ENCODE measurements at regions not wholly inside any gene's neighbourhood (a gene's known extent, or its start where the extent isn't known, plus 50 kb on each side); places are given as distances from the start of the nearest gene placed in this dataset.
A peak's percentile ranks its signal among the peaks of the same experiment; 100 is the strongest.

DNA sequence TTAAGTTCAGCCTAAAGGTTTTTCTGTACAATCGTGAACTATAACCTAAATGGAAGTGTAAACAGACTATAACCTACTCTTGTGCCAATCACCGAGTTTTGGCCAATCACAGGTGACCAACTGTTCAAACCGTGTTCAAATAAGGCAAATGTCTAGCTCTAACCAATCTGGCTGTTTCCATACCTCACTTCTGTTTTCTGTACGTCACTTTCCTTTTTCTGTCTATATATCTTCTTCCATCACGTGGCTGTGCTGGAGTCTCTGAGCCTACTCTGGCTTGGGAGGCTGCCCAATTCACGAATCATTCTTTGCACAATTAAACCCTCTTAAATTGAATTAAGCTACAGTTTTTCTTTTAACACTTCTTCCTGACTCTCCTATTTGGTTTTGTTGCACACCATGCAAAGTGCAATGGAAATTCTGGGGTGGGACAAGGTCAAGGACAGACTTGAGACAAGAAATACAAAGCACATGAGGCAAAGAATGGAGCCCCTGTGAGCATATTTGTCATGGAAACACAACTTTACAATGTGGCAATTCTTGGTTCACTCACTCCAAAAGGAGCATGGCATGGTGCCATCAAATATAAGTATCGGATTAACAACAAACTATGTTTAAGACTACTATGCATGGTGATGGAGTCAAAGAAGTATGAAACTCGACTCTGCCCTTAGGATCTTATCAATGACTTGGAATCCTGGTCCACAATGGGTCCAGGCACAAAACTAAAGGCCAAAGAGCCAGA, 115.7 kb upstream of the FAM9B start:
- DNase-seq, result no peak
- peaks cover 0 to 14% (median 10%) of the 10 kb centered on the region in 3 donors for H3K4me1 Mint-ChIP-seq
- no peak overlapping the region for H3K27ac ChIP-seq (ENCODE audit: low read length)
- no peak overlapping the region for H3K4me3 Mint-ChIP-seq
- CTCF ChIA-PET, result no interaction called here
- H3K27me3 ChIP-seq (replicated peaks in 1 of 2; ENCODE audit: control insufficient read depth in 2 of 2, extremely low read depth in 1 of 2, insufficient read depth in 2 of 2, low read length in 1 of 2), result no peaks in the 10 kb centered on the region
- no peak for ATAC-seq (replicated peaks in 1 of 4)
- no peaks in the 10 kb centered on the region for H3K4me1 ChIP-seq (ENCODE audit: control insufficient read depth in 1 of 2, extremely low read depth in 1 of 2, insufficient read depth in 2 of 2, low read length in 2 of 2)
- no peak overlapping the region for H3K27ac Mint-ChIP-seq
- H3K27me3 Mint-ChIP-seq, result peaks cover 0 to 15% of the 10 kb centered on the region in 2 donors
- peaks cover 0 to 4% (median 4%) of the 10 kb centered on the region in 3 donors for H3K9me3 Mint-ChIP-seq
- H3K4me3 ChIP-seq (ENCODE audit: control insufficient read depth in 1 of 2, extremely low read depth in 1 of 2, low read length in 1 of 2), result no peak overlapping the region
- WGBS (ENCODE audit: insufficient coverage), result 93% methylated on average over 2 of the region's 8 CpGs
- H3K9me3 ChIP-seq, result no peaks in the 10 kb centered on the region
- no peaks in the 10 kb centered on the region for H3K36me3 Mint-ChIP-seq
- H3K36me3 ChIP-seq (ENCODE audit: control insufficient read depth in 2 of 2, extremely low read depth in 1 of 2, insufficient read depth in 1 of 2, low read length in 1 of 2), result no peaks in the 10 kb centered on the region
- POLR2A ChIA-PET, result no interaction called here

DNA sequence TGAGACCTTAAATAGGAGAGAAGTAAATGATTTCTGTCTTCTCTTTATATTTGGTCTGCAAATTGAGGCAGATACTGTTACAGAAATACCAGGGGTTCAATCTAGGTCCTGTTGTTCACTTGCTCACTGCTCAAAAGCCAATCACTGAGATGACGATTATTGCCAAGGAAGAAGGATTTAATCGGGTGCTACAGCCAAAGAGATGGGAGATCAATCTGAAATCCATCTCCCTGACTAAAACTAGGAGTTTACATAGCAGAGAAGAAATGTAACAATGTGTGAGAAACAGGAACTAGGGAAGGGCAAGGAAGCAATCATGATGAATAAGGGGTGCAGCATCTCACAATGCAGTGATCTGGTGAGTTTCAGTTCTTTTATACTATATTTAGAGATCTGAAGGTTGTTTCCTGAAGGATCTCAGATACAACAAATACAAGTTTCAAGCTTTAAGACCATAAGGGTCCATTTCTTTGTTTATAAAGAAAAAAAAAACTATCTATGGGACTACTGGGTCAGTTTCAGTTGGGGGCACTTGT, 117.9 kb upstream of the FAM9B start:
- Mint-ChIP-seq H3K36me3 (no peaks in the 10 kb centered on the region), H3K4me1 (peaks cover 0 to 14% (median 10%) of the 10 kb centered on the region in 3 donors), H3K27ac (no peak overlapping the region), H3K4me3 (no peak overlapping the region), H3K9me3 (peaks cover 2 to 9% (median 8%) of the 10 kb centered on the region in 3 donors), H3K27me3 (peaks cover 0 to 4% of the 10 kb centered on the region in 2 donors)
- H3K9me3 ChIP-seq, result no peaks in the 10 kb centered on the region
- DNase-seq, result no peak
- ChIA-PET POLR2A (no interaction called here), CTCF (no interaction called here)
- H3K4me1 ChIP-seq (ENCODE audit: control insufficient read depth in 1 of 2, extremely low read depth in 1 of 2, insufficient read depth in 2 of 2, low read length in 2 of 2), result no peaks in the 10 kb centered on the region
- no peak overlapping the region for H3K4me3 ChIP-seq (ENCODE audit: control insufficient read depth in 1 of 2, extremely low read depth in 1 of 2, low read length in 1 of 2)
- no peaks in the 10 kb centered on the region for H3K36me3 ChIP-seq (ENCODE audit: control insufficient read depth in 2 of 2, extremely low read depth in 1 of 2, insufficient read depth in 1 of 2, low read length in 1 of 2)
- ATAC-seq (replicated peaks in 1 of 4), result no peak
- WGBS (ENCODE audit: insufficient coverage), result no CpG with 5 or more reads among the region's 2 CpGs
- H3K27me3 ChIP-seq (replicated peaks in 1 of 2; ENCODE audit: control insufficient read depth in 2 of 2, extremely low read depth in 1 of 2, insufficient read depth in 2 of 2, low read length in 1 of 2), result no peaks in the 10 kb centered on the region
- H3K27ac ChIP-seq (ENCODE audit: low read length), result no peak overlapping the region

- POLR2A ChIA-PET, result no interaction called here
- Mint-ChIP-seq H3K4me3 (no peak overlapping the region), H3K9me3 (peaks cover 2 to 9% (median 8%) of the 10 kb centered on the region in 3 donors), H3K4me1 (peaks cover 0 to 14% (median 10%) of the 10 kb centered on the region in 3 donors), H3K27ac (peak overlapping the region in 1 of 2 donors; percentile 24), H3K36me3 (no peaks in the 10 kb centered on the region), H3K27me3 (peaks cover 0 to 7% of the 10 kb centered on the region in 2 donors)
- no peaks in the 10 kb centered on the region for H3K4me1 ChIP-seq (ENCODE audit: control insufficient read depth in 1 of 2, extremely low read depth in 1 of 2, insufficient read depth in 2 of 2, low read length in 2 of 2)
- WGBS (ENCODE audit: insufficient coverage), result no CpG with 5 or more reads among the region's 1 CpG
- DNase-seq, result no peak
- CTCF ChIA-PET, result no interaction called here
- H3K4me3 ChIP-seq (ENCODE audit: control insufficient read depth in 1 of 2, extremely low read depth in 1 of 2, low read length in 1 of 2), result no peak overlapping the region
- H3K9me3 ChIP-seq, result no peaks in the 10 kb centered on the region
- no peak overlapping the region for H3K27ac ChIP-seq (ENCODE audit: low read length)
- ATAC-seq (replicated peaks in 1 of 4), result peak in 1 of 4 experiments; percentile 40
- no peaks in the 10 kb centered on the region for H3K36me3 ChIP-seq (ENCODE audit: control insufficient read depth in 2 of 2, extremely low read depth in 1 of 2, insufficient read depth in 1 of 2, low read length in 1 of 2)
- no peaks in the 10 kb centered on the region for H3K27me3 ChIP-seq (replicated peaks in 1 of 2; ENCODE audit: control insufficient read depth in 2 of 2, extremely low read depth in 1 of 2, insufficient read depth in 2 of 2, low read length in 1 of 2)
Measured at GRCh38 chrX:9153300-9153699, 119.4 kb upstream of the FAM9B start.

DNA sequence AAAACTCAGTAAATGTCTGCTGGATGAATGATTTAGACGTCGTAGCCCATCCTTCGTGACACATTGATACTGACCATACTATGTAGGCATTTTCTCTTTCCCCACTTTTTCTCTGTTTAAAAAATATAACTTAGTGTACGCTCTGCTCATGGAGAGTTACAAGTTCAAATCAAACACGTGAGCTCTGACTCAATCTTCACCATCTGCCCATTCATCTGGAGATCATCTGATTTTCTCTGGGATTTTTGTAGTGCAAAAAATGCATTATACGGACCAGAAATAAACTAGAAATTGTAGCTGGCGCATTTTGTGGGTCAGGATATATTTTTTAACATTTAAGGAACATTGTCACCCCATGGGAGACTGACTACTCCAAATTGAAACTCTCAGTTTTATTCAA, 124.7 kb upstream of the FAM9B start:
- POLR2A ChIA-PET, result no interaction called here
- H3K9me3 ChIP-seq, result no peaks in the 10 kb centered on the region

GRCh38 chrX:9160698-9161329, 126.9 kb upstream of the FAM9B start:
- Histone ChIP-seq H3K27me3 (replicated peaks in 1 of 2; ENCODE audit: control insufficient read depth in 2 of 2, extremely low read depth in 1 of 2, insufficient read depth in 2 of 2, low read length in 1 of 2) (no peaks in the 10 kb centered on the region), H3K27ac (ENCODE audit: low read length) (no peak overlapping the region), H3K36me3 (ENCODE audit: control insufficient read depth in 2 of 2, extremely low read depth in 1 of 2, insufficient read depth in 1 of 2, low read length in 1 of 2) (no peaks in the 10 kb centered on the region), H3K4me3 (ENCODE audit: control insufficient read depth in 1 of 2, extremely low read depth in 1 of 2, low read length in 1 of 2) (no peak overlapping the region), H3K9me3 (no peaks in the 10 kb centered on the region), H3K4me1 (ENCODE audit: control insufficient read depth in 1 of 2, extremely low read depth in 1 of 2, insufficient read depth in 2 of 2, low read length in 2 of 2) (no peaks in the 10 kb centered on the region)
- H3K27me3 Mint-ChIP-seq, result peaks cover 0 to 12% of the 10 kb centered on the region in 2 donors
- H3K9me3 Mint-ChIP-seq, result peaks cover 0 to 4% (median 0%) of the 10 kb centered on the region in 3 donors
- WGBS (ENCODE audit: insufficient coverage), result no CpG with 5 or more reads among the region's 4 CpGs
- H3K4me1 Mint-ChIP-seq, result peaks cover 20 to 34% (median 23%) of the 10 kb centered on the region in 3 donors
- H3K36me3 Mint-ChIP-seq, result no peaks in the 10 kb centered on the region
- H3K4me3 Mint-ChIP-seq, result no peak overlapping the region
- no peak for ATAC-seq (replicated peaks in 1 of 4)
- ChIA-PET CTCF (no interaction called here), POLR2A (no interaction called here)
- peak overlapping the region in 1 of 2 donors; percentile 43 for H3K27ac Mint-ChIP-seq
- DNase-seq, result no peak

More for the DNA sequence above, 124.7 kb upstream of the FAM9B start:
- no peaks in the 10 kb centered on the region for H3K4me1 ChIP-seq (ENCODE audit: control insufficient read depth in 1 of 2, extremely low read depth in 1 of 2, insufficient read depth in 2 of 2, low read length in 2 of 2)
- CTCF ChIA-PET, result no interaction called here
- H3K27ac ChIP-seq (ENCODE audit: low read length), result no peak overlapping the region
- Mint-ChIP-seq H3K9me3 (peaks cover 2 to 9% (median 4%) of the 10 kb centered on the region in 3 donors), H3K4me1 (peaks cover 4 to 22% (median 10%) of the 10 kb centered on the region in 3 donors), H3K36me3 (no peaks in the 10 kb centered on the region), H3K27me3 (peaks cover 0 to 12% of the 10 kb centered on the region in 2 donors), H3K4me3 (no peak overlapping the region), H3K27ac (no peak overlapping the region)
- no peaks in the 10 kb centered on the region for H3K27me3 ChIP-seq (replicated peaks in 1 of 2; ENCODE audit: control insufficient read depth in 2 of 2, extremely low read depth in 1 of 2, insufficient read depth in 2 of 2, low read length in 1 of 2)
- ATAC-seq (replicated peaks in 1 of 4), result no peak
- DNase-seq, result no peak
- no peaks in the 10 kb centered on the region for H3K36me3 ChIP-seq (ENCODE audit: control insufficient read depth in 2 of 2, extremely low read depth in 1 of 2, insufficient read depth in 1 of 2, low read length in 1 of 2)
- 94% methylated on average over 3 of the region's 7 CpGs for WGBS (ENCODE audit: insufficient coverage)
- H3K4me3 ChIP-seq (ENCODE audit: control insufficient read depth in 1 of 2, extremely low read depth in 1 of 2, low read length in 1 of 2), result no peak overlapping the region

- no peaks in the 10 kb centered on the region for H3K36me3 ChIP-seq (ENCODE audit: control insufficient read depth in 2 of 2, extremely low read depth in 1 of 2, insufficient read depth in 1 of 2, low read length in 1 of 2)
- Mint-ChIP-seq H3K27me3 (peaks cover 0 to 12% of the 10 kb centered on the region in 2 donors), H3K36me3 (no peaks in the 10 kb centered on the region), H3K9me3 (peaks cover 2 to 4% (median 2%) of the 10 kb centered on the region in 3 donors), H3K4me3 (no peak overlapping the region), H3K27ac (no peak overlapping the region), H3K4me1 (peaks cover 24 to 43% (median 31%) of the 10 kb centered on the region in 3 donors)
- H3K9me3 ChIP-seq, result no peaks in the 10 kb centered on the region
- ATAC-seq (replicated peaks in 1 of 4), result no peak
- no peaks in the 10 kb centered on the region for H3K27me3 ChIP-seq (replicated peaks in 1 of 2; ENCODE audit: control insufficient read depth in 2 of 2, extremely low read depth in 1 of 2, insufficient read depth in 2 of 2, low read length in 1 of 2)
- ChIA-PET POLR2A (no interaction called here), CTCF (no interaction called here)
- no peak overlapping the region for H3K27ac ChIP-seq (ENCODE audit: low read length)
- no peak for DNase-seq
- H3K4me3 ChIP-seq (ENCODE audit: control insufficient read depth in 1 of 2, extremely low read depth in 1 of 2, low read length in 1 of 2), result no peak overlapping the region
- WGBS (ENCODE audit: insufficient coverage), result no CpG with 5 or more reads among the region's 3 CpGs
- H3K4me1 ChIP-seq (ENCODE audit: control insufficient read depth in 1 of 2, extremely low read depth in 1 of 2, insufficient read depth in 2 of 2, low read length in 2 of 2), result peaks cover 0 to 5% of the 10 kb centered on the region in 2 experiments
Measured at GRCh38 chrX:9162698-9163097, 128.8 kb upstream of the FAM9B start.
